ENCODE measurements at regions not wholly inside any gene's neighbourhood (a gene's known extent, or its start where the extent isn't known, plus 50 kb on each side); places are given as distances from the start of the nearest gene placed in this dataset.
A peak's percentile ranks its signal among the peaks of the same experiment; 100 is the strongest.

- no peak overlapping the region for H3K27ac ChIP-seq (ENCODE audit: extremely low read depth, low read depth, low read length)
Measured at GRCh38 chr6:108744996-108745395, 103.2 kb upstream of the ARMC2 start.

GRCh38 chr6:108745664-108746336 lies 102.4 kb upstream of the ARMC2 start:
- Histone ChIP-seq H3K36me3 (ENCODE audit: control insufficient read depth in 2 of 2, insufficient read depth in 1 of 2, low read length in 2 of 2) (no peaks in the 10 kb centered on the region), H3K4me3 (ENCODE audit: low read depth, low read length) (no peak overlapping the region), H3K4me1 (ENCODE audit: control insufficient read depth, insufficient read depth, low read length) (peaks cover 8% of the 10 kb centered on the region), H3K9me3 (ENCODE audit: control insufficient read depth, insufficient read depth, low read depth, low read length) (no peaks in the 10 kb centered on the region), H3K27ac (ENCODE audit: extremely low read depth, low read depth, low read length) (no peak overlapping the region)
- ChIA-PET POLR2A (interaction anchor here (0.7 kb wide), 1 partner anchor 123 kb away, joined by 3 read pairs; no protein-coding TSS in a partner anchor), CTCF (no interaction called here)
- TF ChIP-seq ZNF248 (tag by site-specific recombination; IDR thresholded peaks at IDR 0.05): no peak
- TF ChIP-seq ZNF792 (tag by site-specific recombination; IDR thresholded peaks at IDR 0.05): no peak
- 0 out of 2 replicates have a peak, but pooled peaks have one; percentile 33 for TF ChIP-seq ZFP69B (tag by site-specific recombination; IDR thresholded peaks at IDR 0.05)
- TF ChIP-seq ZNF19 (tag by site-specific recombination; IDR thresholded peaks at IDR 0.05; ENCODE audit: low read depth): no peak
- no peak for TF ChIP-seq ZNF366 (tag by site-specific recombination; conservative IDR thresholded peaks at IDR 0.05)
- TF ChIP-seq ZNF629 (tag by site-specific recombination; IDR thresholded peaks at IDR 0.05): no peak
- TF ChIP-seq FEZF1 (tag by site-specific recombination; IDR thresholded peaks at IDR 0.05): peak; percentile 84
- no peak for TF ChIP-seq ZNF596 (tag by site-specific recombination; IDR thresholded peaks at IDR 0.05)
- TF ChIP-seq TCF7L2 (IDR thresholded peaks at IDR 0.05; ENCODE audit: borderline replicate concordance, low read depth, low read length): no peak
- peak; percentile 86 for TF ChIP-seq ZNF692 (tag by site-specific recombination; IDR thresholded peaks at IDR 0.05)

More at GRCh38 chr6:108744996-108745395, 103.2 kb upstream of the ARMC2 start:
- TF ChIP-seq ZNF133 (tag by site-specific recombination; IDR thresholded peaks at IDR 0.05): peak; percentile 22; the same call in 1 of the 2 replicates
- TF ChIP-seq ZNF416 (tag by site-specific recombination; IDR thresholded peaks at IDR 0.05): no peak
- ChIA-PET CTCF (interaction anchor here (0.6 kb wide), 1 partner anchor 462 kb away, joined by 3 read pairs; no protein-coding TSS in a partner anchor), POLR2A (interaction anchor here (0.7 kb wide), 1 partner anchor 122 kb away, joined by 3 read pairs; no protein-coding TSS in a partner anchor)
- H3K9me3 ChIP-seq (ENCODE audit: control insufficient read depth, insufficient read depth, low read depth, low read length): no peaks in the 10 kb centered on the region
- peaks cover 8% of the 10 kb centered on the region for H3K4me1 ChIP-seq (ENCODE audit: control insufficient read depth, insufficient read depth, low read length)
- no peak overlapping the region for H3K4me3 ChIP-seq (ENCODE audit: low read depth, low read length)
- H3K36me3 ChIP-seq (ENCODE audit: control insufficient read depth in 2 of 2, insufficient read depth in 1 of 2, low read length in 2 of 2): no peaks in the 10 kb centered on the region

- Histone ChIP-seq H3K36me3 (ENCODE audit: control insufficient read depth in 2 of 2, insufficient read depth in 1 of 2, low read length in 2 of 2) (no peaks in the 10 kb centered on the region), H3K9me3 (ENCODE audit: control insufficient read depth, insufficient read depth, low read depth, low read length) (no peaks in the 10 kb centered on the region), H3K27ac (ENCODE audit: extremely low read depth, low read depth, low read length) (no peak overlapping the region), H3K4me1 (ENCODE audit: control insufficient read depth, insufficient read depth, low read length) (peaks cover 8% of the 10 kb centered on the region), H3K4me3 (ENCODE audit: low read depth, low read length) (no peak overlapping the region)
- TF ChIP-seq BCL11B (tag by site-specific recombination; IDR thresholded peaks at IDR 0.05; ENCODE audit: low read depth): no peak
- no peak for TF ChIP-seq ZNF211 (tag by site-specific recombination; IDR thresholded peaks at IDR 0.05; ENCODE audit: low read depth)
- TF ChIP-seq ZNF658 (tag by site-specific recombination; IDR thresholded peaks at IDR 0.05): no peak
- TF ChIP-seq ZNF544 (tag by site-specific recombination; IDR thresholded peaks at IDR 0.05): no peak
- TF ChIP-seq GLI2 (tag by site-specific recombination; IDR thresholded peaks at IDR 0.05; ENCODE audit: borderline replicate concordance, low read depth): no peak
- no peak for TF ChIP-seq KLF9 (tag by site-specific recombination; IDR thresholded peaks at IDR 0.05; ENCODE audit: low read depth)
- no peak for TF ChIP-seq CTCF (tag by site-specific recombination; IDR thresholded peaks at IDR 0.05)
- CTCF ChIA-PET: interaction anchor here (0.9 kb wide), 1 partner anchor 9 kb away, joined by 4 read pairs; no protein-coding TSS in a partner anchor
- POLR2A ChIA-PET: no interaction called here
Measured at GRCh38 chr6:108746366-108746765, 101.9 kb upstream of the ARMC2 start.

Measured in HEK293 (cell line).